Prostate gland (tissue), 2 donors: ENCODE measurements at regions not wholly inside any gene's neighbourhood (a gene's known extent, or its start where the extent isn't known, plus 50 kb on each side); places are given as distances from the start of the nearest gene placed in this dataset.

Experiments used
- CTCF ChIP-seq, 4 experiments: fragments of 200-600 bp in 2 of 4; fragments of 450-650 bp in 2 of 4; sonication (generic) in 2 of 4; IDR thresholded peaks; 1 replicate in 3 of 4; 2 replicates in 1 of 4; pipeline ENCODE4 v1.5.1; 2016 to 2019; ENCODE audit warnings: antibody characterized with exemption in 4 of 4, mild to moderate bottlenecking in 2 of 4, moderate library complexity in 2 of 4
- POLR2A ChIP-seq: fragments of 450-650 bp; IDR thresholded peaks from one replicate; pipeline ENCODE4 v1.6.1; 2016; ENCODE audit warnings: antibody characterized with exemption, mild to moderate bottlenecking

- TF ChIP-seq POLR2A (no peak), CTCF (IDR thresholded peaks at IDR 0.05) (no peak)
Observed at GRCh38 chrX:1074172-1074571, 138.3 kb downstream of the CRLF2 start.
